Stimulated activated CD4-positive, alpha-beta T cell treated with anti-CD3 and anti-CD28 coated beads, Interleukin-2, amount 100 ng/mL, for 24 hours (primary cell): ENCODE measurements at regions not wholly inside any gene's neighbourhood (a gene's known extent, or its start where the extent isn't known, plus 50 kb on each side); places are given as distances from the start of the nearest gene placed in this dataset.

Source experiments
- DNase-seq, 2 donors: peaks; one replicate each; pipeline ENCODE4 v3.0.0-alpha.2; 2020

DNA sequence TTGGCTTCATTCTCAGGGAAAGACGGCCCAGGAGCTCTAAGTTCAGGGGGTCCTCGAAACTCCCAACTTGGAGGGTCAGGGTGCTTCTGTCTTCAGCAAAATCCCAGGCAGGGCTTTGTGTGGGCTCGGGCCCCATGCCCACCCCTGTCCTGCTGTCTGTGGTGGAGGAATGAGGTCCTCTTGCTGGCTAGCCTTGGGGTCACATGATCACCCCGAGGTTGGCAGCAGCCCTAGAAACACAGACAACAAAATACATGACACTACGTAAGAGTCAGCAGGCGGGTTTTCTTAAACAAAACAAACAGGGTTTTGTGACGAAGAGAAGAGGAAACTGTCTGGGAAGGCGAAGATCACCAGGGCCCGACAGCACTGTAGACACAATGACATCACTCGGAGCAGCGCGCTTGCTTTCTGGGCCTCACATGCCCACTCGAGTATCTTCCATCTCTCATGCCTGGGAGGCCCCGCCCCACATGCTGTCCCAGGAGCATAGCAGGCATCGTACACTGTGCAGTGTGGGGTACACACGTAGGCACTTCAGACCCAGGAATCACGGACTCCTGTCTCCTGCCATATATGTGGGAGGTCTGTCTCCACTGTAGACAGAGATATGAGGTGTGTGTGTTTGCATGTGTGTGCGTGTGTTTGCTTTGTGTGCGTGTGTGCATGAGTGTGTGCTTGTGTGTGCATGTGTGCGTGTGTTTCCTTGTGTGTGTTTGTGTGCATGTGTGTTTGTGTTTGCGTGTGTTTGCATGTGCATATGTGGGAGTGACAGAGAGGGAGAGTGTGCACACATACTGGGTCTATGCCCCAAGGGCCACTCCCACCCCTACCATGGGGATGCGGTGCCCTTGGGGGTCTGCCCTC is 94.7 kb downstream of the SIK1 start:
- DNase-seq = no peak

DNA sequence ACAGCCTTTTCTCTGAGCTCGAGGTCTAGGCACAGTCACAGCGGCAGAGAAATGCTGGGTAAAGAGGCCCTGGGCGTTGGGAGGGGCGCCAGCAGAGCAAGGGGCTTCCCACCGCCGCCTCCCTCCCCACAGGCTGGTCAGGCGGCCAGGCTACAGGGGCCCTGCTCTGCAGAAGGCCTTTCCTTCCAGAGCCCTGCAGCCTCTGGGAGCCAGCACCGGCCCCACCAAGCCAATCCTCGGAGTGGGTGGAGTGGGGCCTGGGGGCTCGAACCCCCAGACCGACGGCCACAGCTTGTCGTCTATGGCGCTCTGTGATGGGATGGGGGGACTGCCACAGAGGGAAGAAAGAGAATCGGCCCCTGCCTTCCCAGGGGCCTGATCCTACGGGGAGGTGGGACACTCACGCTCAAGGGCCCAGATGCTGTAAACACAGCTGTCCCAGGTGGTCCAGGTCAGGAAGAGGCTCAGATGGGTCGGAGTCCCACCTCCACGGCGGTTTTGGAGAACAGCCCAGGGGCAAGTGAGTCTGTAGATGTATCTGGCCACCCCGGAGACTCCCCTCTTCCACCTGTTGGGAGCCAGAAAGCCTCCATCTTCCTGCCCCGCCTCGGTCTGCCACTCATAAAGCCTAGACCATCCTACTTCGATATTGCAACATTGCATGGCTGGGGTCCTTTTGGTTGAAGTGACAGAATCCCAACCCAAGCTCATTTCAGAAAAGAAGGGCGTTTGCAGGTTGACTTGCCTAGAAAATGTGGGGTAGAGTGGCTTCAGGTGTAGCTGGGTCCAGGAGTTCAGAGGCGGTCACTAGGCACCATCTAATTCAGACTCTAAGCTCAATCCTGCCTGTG is 95.6 kb downstream of the SIK1 start:
- DNase-seq = no peak

DNA sequence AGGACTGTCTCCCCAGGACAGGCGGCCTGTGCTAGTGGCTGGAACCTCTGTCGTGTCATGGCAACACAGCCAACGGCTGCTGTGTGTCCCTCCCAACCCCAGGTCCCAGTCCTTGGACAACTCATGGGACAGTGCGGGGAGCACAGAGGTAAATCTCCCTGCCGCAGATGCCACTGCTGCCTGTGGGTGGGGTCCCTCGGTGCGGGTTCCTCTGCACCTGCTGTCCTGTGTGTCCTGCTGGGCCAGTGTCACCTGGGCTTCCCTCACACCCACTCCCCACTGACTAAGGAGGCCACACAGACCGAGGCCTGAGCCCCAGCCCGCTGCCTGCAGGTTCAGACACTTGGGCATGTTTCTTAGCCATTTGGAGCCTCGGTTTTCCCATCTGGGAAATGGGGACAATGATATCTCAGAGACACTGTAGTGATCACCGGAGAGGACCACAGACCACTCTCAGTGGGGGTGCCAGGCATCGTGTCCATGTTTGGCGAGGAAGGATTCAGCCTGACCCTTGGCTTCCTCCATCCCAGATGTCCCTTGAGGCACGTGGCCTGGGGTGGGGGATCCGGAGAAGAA is 96.5 kb downstream of the SIK1 start:
- no peak for DNase-seq

DNA sequence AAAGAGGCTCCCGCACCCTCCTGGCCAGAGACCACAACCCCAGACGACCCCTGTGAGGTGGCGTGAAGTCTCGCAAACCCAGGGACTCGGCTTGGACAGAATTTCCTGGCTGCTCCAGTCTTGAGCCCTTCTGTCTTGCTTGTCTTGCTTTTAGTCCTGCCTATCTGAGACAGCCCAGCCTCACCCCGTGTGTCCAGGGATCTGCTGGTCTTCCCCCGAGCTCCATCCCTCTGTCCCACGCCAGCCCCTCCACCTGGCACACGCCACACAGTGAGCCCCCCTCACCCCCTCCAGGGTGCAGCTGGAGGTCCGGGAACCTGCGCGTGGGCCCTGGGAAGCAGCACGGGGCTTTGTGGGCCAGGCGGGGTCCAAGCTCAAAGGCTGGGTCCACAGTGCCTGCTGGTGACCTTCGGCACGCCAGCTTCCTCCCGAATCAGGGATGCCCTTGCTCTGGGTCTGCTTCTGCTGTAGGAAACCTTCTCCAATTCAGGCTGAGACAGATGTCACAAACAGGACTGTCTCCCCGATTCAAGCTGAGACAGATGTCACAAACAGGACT is 97.1 kb downstream of the SIK1 start:
- no peak for DNase-seq

DNA sequence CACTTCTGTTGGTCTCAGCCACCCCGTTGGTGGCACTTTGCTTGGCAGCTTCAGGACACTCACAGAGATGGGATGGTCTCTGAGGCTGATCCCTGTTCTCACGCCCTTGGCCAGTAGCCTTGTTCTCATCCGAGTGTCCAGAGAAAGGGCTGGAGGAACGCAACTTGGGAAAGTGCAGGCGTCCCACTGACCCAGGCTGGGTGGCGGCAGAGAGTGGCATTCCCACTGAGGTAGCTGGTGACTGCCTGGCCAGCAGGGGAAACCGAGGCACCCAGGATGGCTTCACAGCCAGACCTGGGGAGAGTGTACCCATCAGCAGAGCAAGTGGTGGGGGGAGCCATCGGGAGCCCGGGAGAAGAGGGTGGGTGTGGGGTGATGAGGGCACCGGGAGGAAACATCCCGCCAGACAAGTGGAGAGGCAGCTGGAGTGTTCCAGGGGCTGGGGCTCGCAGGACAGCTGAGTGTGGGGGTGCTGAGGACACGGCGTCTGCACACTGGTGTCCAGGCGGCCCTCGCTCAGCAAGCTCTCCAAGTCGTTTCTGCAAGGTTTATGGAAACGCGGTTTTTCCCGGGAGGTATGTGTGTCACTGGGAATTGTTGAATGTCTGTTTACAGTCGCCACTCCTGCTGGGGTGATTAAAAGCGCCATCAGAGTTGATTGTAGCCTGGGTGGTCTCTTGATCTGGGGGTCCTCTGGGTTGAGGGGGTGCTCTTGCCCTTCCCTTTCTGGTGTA is 97.8 kb downstream of the SIK1 start:
- DNase-seq = no peak

DNA sequence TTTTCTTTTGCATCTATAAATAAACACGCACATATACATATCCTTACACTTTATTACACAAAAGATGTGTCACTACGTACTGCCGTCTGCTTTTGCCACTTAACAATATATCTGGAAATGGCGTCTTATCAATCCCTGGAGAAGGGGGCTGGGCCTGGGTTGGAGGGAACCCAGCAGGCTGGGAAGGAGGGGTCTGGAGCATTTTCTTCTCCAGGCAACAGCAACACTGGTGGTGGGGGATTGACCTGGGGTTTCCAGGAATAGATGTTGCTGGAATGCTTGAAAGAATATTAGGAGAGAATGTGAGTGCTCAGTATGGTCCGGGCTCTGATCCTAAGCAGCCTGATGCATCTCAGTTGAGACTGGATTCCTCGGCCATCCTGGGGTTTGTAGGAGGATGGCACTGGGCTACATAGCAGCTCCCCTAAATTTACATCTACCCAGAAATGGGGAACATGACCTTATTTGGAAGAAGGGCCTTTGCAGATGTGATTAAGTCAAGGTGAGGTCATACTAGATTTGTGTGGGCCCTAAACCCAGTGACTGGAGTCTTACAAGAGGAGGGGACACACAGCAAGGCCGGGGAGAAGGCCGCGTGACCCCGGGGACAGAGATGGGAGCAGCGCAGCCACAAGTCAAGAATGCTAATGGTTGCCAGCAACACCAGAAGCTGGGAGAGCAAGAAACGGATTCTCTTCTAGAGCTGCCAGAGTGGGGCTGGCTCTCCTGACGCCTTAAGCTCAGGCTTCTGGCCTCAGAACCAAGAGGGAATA is 98.6 kb downstream of the SIK1 start:
- DNase-seq = no peak

DNA sequence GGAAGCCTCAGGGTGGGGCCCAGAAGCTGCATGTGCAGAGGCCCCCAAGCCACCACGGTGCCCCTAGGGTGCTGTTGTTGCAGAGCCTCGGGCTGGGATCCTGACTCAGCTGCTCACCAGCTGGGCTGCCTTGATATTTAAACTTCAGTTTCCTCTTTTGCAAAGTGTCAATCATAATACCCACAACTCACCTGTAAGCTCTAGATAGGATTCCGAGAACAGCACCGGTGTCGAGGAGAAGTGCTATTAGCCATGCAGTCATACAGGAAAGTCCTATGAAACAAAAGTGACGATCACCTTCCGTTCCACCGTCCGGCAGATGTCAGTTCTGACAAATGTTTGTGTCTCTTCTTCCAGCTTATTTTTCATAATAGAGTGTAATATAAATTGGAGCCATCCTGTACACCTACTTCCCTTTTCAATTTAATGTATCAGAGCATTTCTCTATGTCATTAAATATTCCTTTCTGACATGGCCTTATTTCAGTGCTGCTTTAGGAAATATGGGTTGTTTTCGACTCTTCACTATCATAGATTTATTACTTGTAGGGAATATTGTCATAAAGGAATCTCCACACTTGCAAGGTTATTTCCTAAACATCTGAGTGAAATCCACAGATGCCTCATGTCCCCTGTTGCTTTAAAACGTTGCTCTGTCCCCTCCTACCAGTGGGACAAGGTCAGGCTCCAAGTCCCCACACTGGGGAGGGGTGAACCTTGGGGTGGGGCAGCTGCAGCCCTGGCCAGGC is 100.8 kb downstream of the SIK1 start:
- no peak for DNase-seq

DNA sequence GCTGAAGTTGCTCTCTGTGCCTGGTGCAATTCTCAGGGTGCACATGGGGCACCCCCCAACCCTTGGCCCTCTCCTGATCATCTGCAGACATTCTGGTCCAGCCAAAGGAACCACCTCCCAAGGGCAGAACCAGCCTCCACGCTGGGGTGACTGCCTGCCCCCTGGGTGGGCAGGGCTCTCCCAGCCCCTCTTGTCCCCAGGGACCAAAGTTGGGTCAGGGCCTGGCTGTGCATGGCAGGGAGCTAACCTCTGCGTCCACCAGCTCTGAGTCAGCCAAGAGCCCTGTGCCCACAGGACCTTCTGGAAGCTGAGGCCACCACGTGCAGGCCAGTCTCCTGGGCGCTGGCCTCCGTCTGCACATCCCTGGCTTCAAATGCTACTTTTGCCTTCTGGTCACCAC is 101.9 kb downstream of the SIK1 start:
- DNase-seq = no peak

DNA sequence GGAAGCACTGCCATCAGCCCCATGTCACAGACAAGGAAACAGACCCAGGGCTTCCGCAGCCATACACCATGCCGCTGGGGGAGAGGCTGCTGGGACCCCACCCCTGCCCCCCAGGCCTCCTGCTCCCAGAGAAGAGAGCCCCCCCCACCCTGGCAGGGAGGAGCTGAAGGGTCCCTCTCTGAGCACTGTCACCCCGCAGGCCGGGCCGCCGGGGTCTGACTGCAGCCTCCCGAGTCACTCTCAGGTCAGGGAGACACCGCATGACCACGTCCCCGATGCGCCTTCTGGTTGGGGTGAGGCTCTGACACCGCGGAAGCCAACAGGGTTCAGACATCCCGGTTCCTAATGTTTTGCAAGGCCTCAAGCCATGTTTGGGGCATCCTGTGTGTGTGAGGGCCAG is 102.3 kb downstream of the SIK1 start:
- DNase-seq = no peak

DNA sequence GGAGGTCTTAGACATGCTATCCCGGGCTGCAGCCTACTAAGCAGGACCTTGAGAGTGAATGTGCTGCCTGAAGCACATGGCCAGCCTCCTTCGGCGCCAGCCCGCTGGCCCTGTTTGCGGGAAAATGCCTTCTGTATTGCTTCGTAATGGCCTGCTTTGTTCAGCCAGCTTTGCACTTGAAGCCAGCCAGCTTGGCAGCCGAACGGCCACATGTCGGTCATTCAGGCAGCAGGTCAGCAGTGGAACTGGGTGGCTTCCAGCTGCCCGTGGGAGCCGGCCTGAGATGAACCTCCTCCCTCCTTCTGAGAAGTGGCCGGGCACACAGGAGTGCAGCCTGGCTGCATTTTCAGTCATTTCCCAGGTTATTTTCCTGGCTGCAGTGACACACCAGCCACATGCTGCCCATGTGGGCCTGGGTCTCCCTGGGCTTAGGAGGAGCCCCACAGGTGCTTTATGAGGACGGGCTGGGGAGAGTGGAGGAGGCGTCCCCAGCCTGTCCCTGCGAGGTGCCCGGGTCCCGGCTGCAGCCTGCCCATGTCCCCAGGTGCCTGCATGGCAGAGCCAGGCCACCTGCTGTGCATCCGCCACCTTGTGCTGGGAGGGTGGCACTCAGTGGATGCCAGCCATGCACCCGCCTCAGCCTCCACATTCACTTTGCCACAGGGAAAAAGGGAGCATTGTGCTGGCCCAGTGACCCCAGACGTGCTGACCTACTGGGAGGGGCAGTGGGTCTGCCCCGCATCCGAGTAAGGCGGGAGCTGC is 103.5 kb downstream of the SIK1 start:
- no peak for DNase-seq

DNA sequence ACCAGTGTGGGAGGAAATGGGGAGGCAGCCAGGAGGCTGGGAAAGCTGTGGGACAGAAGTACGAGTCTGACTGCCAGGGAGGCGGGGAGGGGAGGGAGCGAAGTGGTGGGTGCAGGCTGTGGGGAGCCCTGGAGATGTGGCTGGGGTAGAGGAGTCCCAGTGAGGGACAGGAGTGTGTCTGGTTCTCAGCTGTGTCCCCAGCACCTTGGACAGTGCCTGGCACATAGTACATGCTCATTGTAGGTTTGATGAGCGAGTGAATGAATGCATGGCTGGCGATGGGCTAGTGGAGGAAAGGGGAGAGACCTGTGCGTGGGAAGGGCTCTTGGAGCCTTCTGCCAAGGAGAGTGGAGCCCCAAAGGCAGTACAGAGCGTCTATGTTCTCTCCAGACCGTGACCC is 104.1 kb downstream of the SIK1 start:
- no peak for DNase-seq

DNA sequence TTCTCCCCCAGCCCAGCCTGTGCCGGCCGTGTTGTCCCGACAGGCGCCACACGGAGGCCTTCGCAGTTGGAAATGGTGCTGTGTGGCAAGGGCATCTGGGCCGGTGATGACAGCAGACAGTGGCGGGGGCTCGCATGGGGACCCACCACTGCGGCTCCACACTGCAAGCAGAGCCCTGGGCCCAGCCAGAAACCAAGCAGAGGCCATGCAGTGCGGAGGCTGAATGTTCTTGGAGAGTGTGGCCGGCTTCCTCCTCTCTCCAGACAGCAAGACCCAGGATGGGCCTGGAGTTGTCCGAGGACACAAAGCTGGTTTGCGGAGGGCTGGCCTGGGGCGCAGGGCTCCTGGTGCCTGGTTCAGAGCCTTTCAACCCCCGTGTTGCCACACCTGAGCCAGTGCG is 104.6 kb downstream of the SIK1 start:
- DNase-seq = no peak

DNA sequence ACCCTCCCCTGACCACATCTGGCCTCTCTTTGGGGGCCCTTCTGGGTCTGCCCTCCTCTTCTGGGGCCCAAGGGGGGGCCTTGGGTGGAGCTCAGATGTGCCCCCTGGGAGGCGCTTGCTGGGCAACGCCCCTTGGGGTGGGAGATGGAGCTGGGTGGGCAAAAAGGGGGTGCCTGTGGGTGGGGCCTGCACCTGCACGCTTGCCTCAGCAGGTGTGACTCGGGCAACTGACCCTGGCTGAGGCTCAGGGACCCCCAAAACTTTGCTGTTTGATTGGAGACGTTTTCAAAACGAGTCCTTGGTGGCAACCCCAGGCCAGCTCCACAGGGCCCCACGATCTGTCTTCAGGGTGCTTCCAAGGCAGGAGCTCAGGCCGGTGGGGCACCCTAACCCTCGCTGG is 105.3 kb downstream of the SIK1 start:
- DNase-seq = no peak

DNA sequence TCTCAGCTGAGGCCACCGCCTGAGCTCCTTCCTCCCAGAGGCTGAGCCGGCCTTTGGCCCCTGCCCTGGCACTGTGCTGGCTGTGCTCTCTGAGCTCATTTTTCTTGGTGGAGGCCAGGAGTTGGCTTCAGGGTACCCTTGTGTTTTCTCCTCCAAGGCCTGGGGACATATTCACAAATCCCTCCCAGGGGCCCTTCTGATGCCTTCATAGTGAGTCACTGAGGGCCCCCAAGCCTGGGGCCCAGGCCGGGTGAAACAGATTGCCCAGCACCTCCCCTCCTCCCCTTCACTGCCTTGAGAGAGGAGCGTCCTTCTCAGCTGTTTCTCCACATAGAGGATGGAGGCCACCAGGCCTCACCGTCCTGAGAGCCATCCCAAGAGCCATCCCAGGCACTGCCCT is 105.8 kb downstream of the SIK1 start:
- DNase-seq = no peak

DNA sequence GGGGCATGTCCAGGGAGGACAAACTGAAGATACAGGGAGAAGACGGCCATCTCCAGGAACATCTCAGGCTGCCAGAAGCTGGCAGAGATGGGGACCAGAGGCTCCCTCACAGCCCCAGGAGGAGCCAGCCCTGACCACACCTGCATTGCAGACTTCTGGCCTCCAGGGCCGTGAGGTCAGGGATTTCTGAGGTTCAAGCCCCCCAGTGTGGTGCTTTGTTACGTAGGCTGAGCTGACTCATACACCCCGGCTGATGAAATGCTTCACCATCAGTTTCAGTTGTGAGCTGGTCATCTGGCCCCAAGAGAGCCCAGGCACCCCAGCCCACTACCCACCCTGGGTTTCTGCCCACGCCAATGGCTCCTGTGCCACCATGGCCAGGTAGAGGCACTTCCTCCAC is 106.4 kb downstream of the SIK1 start:
- no peak for DNase-seq

DNA sequence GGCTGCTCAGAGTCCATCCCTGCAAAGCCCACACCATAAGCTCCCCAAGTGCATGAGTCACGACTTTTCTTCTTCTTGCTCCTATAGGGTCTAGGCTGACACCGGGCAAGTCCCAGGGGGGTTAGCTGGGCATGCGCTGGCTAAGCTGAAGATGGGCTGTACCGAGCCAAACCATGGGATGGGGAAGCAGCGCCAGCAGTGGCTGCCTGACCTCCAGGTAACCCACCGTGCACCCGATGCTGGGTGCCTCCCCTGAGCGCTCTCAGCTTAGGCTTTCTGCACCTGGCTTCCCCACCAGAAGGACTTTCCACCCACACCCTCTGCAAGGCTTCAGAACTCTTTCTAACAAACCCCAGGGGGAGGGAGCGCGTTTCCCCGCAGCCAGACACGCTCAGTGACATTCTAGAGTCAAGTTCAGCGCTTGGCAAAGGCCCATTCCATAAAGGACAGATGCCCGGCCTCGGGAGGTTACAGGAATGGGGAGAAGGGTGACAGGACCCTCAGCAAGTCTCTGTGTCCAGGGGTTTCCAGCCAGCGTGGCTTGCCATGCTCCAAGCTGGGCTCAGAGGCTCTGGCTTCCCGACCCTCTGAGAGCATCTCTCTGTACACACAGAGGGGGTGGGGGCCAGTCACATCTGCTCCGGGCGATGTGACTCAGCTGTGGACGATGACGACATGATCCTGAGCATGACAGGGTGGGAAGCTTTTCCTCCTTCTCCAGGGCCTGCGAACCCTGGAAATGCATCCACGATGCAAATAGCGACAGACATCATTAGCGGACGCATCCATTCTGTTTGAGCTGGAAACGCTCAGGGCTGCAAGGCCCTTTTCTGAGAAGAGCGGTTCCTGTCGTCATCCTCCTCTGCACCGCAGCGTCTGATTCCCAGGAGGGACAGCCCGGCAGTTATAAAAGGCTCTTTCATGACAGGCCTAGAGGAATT is 107.8 kb downstream of the SIK1 start:
- no peak for DNase-seq

DNA sequence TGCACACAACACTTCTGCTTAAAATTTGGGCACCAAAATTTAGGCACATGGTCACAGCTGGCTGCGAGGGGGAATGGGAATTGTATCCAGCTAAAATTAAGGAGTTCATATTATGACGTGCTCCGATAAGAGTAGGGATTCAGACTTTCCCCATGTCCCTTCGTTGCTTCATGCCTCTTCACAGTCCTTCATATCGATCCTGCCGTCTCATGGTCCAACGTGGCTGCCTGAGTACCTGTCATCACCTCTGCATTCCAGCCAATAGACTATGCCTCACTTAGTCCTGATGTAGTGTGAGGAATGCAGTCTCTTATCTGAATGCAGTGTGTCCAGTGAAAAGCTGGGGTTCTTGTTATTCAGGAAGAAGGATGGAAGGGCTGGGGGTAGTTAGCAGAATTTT is 108.6 kb downstream of the SIK1 start:
- no peak for DNase-seq

DNA sequence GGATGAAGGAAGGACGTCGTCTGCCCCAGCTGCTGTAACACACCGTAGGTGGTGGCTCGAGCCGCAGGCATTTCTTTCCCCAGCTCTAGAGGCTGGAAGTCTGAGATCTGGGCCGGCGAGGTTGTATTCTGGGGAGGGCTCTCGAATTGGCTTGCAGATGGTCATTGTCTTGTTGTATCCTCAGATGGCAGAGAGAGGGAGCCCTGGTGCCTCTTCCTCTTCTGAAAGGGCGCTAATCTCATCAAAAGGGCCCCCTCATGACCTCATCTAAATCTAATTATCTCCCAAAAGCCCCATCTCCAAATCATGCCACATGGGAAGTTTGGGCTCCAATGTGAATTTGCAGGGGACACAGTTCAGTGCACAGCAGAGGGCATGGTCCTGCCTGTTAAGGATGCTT is 109.0 kb downstream of the SIK1 start:
- DNase-seq = no peak

DNA sequence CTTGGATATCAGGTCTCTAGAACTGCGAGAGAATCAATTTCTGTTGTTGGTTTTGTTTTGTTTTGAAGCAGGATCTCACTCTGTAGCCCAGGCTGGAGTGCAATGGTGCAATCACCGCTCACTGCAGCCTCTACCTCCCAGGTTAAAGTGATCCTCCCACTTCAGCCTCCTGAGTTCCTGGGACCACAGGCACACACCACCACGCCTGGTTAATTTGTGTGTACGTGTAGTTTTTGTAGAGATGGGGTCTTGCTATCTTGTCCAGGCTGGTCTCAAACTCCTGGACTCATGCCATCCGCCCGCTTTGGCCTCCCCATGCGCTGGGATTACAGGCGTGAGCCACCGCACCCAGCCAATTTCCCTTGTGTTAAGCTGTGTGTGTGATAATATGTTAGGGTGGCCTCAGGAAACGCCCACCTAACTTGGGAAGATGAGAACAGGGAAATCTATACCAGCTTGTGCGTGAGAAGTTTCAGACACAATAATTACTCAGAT is 109.6 kb downstream of the SIK1 start:
- no peak for DNase-seq
